GM18858 (cell line): ENCODE measurements at regions not wholly inside any gene's neighbourhood (a gene's known extent, or its start where the extent isn't known, plus 50 kb on each side); places are given as distances from the start of the nearest gene placed in this dataset.
"Not testable (repeated sequence)": the region's sequence is repeated elsewhere in the genome, so short reads cannot be mapped to it uniquely, and the experiment has no call there.

Source experiments
- ATAC-seq: cut with Tn5 transposase; IDR thresholded peaks from one replicate; pipeline ENCODE4 v1.9.1; 2021; ENCODE audit not compliant: unreplicated experiment

GRCh38 chr2:87593784-87594610 lies 153.9 kb upstream of the PLGLB2 start:
- not testable (repeated sequence) for ATAC-seq

DNA sequence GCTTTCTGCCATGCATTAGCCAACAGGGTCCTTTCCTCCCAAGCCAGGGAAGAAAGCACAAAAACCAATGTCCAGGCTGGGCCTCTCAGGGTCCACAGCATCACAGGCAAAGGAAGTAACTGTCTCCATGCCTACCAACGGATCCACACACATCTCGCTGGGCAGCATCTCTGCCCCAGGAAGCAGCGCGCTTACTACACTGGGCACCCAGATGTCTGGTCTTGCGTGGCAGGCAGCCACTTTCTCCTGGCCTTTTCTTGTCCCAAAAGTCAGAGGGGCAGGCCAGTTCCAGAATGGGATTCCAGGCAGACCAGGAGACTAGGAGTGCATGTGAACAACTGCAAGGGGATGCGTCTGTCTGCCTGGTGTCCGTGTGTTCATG lies 153.3 kb upstream of the PLGLB2 start:
- not testable (repeated sequence) for ATAC-seq

- ATAC-seq = not testable (repeated sequence)
Observed at GRCh38 chr2:87595017-87595416, 152.9 kb upstream of the PLGLB2 start.

DNA sequence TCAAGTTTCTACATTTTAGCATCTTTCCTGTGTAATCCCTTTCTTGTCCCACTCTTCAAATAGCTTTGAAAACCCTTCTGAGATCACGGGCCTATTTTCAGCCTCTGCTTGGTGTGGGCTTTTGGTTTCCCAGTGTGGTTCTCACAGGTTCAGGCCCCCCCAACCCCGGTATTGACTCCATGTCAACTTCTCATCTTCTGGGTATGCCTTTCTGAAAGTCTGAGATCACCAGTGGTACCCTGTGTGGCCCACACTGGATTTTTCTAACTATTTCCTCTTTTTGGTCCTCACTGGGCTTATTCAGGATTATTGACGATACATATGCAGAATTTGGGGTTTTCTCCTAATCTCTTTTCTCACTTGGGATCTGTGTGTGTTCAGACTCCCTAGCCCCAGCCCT lies 146.9 kb upstream of the PLGLB2 start:
- not testable (repeated sequence) for ATAC-seq

- not testable (repeated sequence) for ATAC-seq
Observed at GRCh38 chr2:87602118-87602517, 145.8 kb upstream of the PLGLB2 start.

DNA sequence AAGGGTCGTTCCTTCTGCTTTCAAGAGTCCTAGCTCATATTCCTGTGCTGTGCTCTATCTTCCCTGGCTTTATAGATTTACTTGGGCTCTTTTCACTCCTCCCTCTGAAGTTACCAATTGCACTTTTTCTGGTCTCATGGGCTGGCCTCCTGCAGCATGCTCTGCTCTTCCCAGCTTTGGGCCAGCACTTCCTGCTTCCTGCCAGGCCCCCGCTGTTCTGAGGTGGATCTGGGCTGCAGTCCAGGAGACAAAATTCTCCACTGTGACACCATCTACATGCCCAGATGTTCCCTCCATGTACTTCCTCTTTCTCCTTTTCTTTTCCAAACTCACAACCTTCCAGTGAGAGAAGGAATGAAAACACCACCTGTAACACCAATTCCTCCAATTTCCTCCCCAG lies 145.2 kb upstream of the PLGLB2 start:
- not testable (repeated sequence) for ATAC-seq

- not testable (repeated sequence) for ATAC-seq
Observed at GRCh38 chr2:87603418-87604278, 144.2 kb upstream of the PLGLB2 start.

DNA sequence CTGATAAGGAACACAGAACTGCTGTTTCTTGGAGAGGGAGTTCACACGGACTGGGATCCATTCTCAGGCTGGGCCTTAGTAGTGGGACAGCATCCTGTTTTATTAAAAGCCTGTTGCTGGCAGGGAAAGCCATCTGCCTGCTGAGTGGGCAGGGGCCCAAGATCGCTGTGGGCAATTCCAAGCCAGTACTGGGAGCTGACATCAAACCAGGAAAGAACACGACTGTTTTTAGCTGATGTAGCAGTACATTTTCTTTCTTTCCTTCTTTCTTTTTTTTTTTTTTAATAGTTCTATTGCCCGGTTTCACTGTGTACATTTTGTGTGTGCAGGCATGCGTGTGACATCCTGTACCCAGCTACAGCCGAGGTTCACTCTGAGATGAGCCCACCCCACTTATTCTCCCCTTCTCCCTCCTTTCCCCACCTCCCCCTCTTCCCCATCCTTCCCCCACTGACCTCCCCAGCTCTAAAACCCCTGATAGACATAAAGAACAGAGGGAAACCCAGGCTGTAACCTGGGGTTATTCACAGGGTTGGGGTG lies 143.5 kb upstream of the PLGLB2 start:
- ATAC-seq = not testable (repeated sequence)

DNA sequence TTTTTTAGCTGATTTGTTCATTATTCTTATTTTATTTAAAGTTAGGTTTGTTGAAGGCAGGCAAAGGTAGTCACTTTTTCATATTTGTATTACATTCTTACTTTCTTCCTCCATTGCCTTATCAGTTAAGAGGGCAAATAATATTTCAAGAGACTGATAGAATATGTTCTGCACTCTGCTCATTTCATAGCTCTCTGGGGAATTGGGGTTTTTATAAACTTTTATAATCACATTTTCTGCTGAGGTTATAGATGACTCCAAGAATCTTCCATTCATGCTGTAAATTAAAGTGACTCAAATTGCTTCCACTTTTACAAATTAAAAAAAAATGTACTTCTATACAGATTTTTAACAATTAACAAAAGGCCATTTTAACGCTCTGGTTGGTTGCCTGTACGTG lies 142.9 kb upstream of the PLGLB2 start:
- not testable (repeated sequence) for ATAC-seq

DNA sequence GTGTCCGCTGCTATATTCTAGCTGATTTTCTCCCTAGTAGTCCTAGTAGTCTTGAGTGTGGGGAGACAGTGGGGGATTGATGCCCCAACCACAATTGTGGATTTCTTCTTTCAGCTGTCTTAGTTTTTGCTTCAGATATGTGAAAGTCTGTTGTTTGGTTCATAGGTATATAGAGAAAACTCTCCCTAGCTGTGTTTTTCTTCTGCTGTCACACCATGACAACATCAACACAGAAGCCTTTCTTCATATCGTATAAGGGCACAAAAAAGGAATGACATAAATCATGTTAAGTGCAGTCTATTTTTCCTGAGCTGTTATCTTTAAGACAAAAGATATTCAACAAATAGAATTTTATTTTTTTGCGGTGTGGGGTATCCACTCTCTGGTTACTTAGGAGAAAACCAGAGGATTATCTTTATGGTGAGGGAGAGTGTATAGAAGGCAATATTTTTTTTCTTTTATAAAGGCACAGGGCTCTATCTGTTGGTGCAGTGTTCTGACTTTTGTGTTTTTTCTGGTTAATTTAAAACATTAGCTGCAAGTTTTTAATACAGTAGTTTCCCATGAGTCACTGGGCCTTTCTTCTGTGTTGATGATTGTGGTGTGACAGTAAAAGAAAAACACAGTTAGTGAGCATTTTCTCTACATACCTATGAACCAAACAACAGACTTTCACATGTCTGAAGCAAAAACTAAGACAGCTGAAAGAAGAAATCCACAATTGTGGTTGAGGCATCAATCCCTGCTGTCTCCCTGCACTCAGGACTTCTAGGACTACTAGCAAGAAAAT lies 139.3 kb upstream of the PLGLB2 start:
- ATAC-seq = not testable (repeated sequence)

DNA sequence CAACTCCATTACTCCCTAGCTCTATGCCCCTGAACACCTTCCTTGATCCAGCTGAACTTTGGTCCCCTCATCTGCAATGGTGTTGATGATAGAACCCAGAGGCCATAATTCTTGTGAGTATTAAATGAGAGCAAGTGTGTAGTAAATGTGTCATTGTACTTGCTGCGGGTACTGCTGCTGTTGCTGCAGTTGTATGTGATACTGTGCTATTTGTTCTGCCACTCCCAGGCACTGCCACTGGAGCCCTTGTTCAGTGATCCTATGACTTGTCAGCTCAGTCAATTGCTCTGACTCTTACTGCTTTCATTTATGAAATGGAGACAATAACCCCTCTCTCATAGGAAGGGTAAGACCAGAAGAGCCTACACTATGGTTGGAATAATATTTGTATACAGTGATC lies 136.9 kb upstream of the PLGLB2 start:
- ATAC-seq = not testable (repeated sequence)

- ATAC-seq = not testable (repeated sequence)
Observed at GRCh38 chr2:87611416-87611815, 136.5 kb upstream of the PLGLB2 start.

DNA sequence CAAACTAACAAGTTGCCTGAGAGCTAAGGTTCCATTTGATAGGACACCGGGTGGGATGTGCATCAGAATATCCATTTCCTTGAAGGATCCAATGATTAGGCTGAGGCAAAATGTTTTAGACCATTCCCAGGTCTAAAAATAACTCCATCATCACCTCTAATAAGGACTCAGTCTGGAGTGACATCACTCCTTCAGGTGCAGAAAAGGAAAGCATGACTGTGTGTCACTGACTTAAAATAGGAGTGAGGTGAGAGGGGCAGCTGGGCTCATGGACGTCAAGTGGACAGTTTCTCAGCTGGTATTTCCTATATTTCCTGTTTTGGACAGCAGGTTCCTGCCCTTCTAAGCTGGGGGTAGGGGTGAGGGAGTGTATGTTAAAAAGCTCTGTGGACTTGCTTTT lies 135.9 kb upstream of the PLGLB2 start:
- not testable (repeated sequence) for ATAC-seq

- ATAC-seq = not testable (repeated sequence)
Observed at GRCh38 chr2:87614829-87615434, 133.0 kb upstream of the PLGLB2 start.

- not testable (repeated sequence) for ATAC-seq
Observed at GRCh38 chr2:87619121-87619520, 128.8 kb upstream of the PLGLB2 start.

GRCh38 chr2:87621139-87621538 lies 126.7 kb upstream of the PLGLB2 start:
- ATAC-seq = not testable (repeated sequence)

DNA sequence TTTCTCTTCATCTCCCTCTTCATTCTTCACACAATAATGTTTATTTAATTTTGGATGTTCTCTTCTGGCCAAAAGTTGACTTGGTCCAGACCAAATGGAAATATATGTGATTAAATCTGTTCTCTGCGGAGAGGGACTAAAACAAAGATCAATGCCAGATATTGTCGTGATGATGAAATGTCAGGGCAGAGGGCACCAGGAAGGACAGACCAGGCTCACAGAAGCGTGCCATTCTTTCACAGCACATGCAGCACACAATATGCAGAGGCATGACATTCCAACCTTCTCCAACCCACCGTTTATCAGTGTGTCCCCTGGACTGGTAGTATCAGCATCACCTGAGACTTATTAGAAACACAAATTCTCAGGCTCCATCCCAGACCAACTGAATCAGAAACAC lies 125.2 kb upstream of the PLGLB2 start:
- not testable (repeated sequence) for ATAC-seq

GRCh38 chr2:87629491-87630458 lies 118.1 kb upstream of the PLGLB2 start:
- ATAC-seq = not testable (repeated sequence)

DNA sequence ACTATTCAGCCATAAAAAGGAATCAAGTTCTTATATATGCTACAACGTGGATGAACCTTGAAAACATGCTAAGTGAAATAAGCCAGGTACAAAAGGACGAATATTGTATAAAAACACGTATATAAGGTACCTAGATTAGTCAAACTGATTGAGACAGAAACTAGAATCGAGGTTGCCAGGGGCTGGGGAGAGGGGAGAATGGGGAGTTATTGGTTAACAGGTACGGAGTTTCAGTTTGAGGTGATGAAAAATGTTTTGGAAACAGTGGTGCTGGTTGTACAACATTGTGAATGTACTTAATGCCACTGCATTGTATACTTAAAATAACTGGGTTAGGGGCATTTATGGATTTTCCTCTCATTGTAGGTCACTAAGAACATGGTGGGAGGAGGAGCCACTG lies 117.0 kb upstream of the PLGLB2 start:
- not testable (repeated sequence) for ATAC-seq
